ENCODE measurements at regions not wholly inside any gene's neighbourhood (a gene's known extent, or its start where the extent isn't known, plus 50 kb on each side); places are given as distances from the start of the nearest gene placed in this dataset.

GRCh38 chr20:52500157-52500556, 308.6 kb upstream of the ZFP64 start:
- intact Hi-C loops (cut with micrococcal nuclease): no loop called here

GRCh38 chr20:52497731-52498130, 306.2 kb upstream of the ZFP64 start:
- intact Hi-C loops (cut with micrococcal nuclease): no loop called here

GRCh38 chr20:52496191-52496590, 304.6 kb upstream of the ZFP64 start:
- intact Hi-C loops (cut with micrococcal nuclease): no loop called here

GRCh38 chr20:52494244-52494643, 302.7 kb upstream of the ZFP64 start:
- intact Hi-C loops (cut with micrococcal nuclease): no loop called here

GRCh38 chr20:52493171-52493721, 301.7 kb upstream of the ZFP64 start:
- intact Hi-C loops (cut with micrococcal nuclease): no loop called here

DNA sequence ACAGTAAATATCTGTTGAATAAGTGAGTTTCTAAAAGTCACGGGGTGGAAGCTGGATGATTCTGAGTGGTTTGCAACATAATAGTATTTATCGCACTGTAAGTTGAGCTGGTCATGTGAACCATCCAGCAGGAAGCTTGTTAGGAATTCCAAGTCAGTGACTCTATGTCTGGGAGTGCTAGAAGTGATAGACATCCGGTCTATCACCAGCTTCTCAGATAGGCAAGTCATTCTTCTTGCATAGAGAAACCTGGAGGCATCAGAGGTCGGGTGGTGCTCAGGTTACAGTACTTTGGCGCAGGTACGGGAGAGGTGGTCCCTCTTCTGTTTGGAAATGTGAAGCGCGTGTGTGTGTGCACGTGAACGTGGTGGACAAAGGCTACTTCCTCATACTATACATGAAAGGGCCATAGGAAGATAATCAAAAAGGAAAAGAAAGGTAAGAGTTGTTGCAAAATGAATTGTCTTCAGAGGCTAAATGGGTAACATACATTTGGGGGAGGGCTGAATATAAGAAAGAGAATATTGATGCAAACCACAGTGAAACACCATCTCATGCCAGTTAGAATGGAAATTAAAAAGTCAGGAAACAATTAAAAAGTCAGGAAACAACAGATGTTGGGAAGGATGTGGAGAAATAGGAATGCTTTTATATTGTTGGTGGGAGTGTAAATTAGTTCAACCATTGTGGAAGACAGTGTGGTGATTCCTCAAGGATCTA, 299.3 kb upstream of the ZFP64 start:
- intact Hi-C loops (cut with micrococcal nuclease): no loop called here

DNA sequence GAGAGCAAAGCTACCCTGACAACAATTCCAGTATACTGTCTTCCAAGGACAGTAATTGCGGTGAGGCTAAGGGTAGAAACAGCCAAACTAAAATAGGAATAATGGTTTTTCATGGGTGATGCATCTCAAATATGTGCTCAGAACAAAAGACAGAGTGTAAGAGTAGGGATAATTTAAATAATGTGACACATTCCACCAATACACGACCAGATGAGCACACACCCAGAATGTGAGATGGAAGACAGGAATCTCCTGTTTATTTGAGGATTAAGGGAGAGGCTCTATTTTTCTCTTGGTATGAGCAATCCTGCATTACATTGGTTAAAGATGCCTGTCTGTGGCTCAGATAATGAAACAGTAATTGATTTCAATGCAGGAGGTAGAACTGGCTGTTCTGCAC, 292.9 kb upstream of the ZFP64 start:
- intact Hi-C loops (cut with micrococcal nuclease): no loop called here

DNA sequence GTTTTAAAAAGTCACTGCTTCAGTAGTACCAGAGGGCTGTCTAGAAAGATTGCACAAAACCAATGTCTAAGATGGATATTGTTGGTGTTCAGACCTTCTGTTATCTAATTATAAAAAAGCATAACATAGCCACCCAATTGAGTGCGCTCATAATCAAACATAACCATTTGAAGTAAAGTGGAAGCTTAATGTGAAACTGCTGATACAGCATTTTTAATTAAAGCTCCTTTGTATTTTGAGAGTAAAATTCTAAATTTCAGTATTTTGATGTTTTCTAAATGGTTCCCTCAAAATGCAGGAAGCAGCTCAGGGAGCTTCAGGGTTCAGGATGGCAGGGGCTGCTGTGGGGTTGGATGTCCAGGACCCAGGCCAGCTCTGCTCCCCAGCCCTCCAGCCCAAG, 291.8 kb upstream of the ZFP64 start:
- intact Hi-C loops (cut with micrococcal nuclease): no loop called here

GRCh38 chr20:52482044-52482443, 290.5 kb upstream of the ZFP64 start:
- intact Hi-C loops (cut with micrococcal nuclease): no loop called here

DNA sequence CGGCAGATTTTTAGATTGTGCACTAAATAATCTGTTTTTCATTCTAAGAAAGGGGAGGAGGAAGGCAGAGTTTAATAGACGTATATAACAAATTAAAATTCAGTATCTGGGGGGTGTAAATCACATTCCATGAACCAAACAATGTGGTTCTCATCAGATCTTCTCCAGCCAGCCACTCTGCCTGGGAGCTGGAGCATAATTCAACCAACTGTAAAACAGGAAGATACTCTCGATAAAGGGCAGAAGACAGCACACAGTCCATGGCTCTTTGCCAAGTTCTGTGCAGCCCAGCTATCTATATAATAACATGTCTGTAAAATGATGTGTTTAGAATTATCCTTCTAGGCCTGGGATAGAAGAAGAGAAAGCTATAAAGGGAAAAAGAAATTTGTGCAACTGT, 289.9 kb upstream of the ZFP64 start:
- intact Hi-C loops (cut with micrococcal nuclease): no loop called here

GRCh38 chr20:52476074-52476750, 284.6 kb upstream of the ZFP64 start:
- intact Hi-C loops (cut with micrococcal nuclease): no loop called here

DNA sequence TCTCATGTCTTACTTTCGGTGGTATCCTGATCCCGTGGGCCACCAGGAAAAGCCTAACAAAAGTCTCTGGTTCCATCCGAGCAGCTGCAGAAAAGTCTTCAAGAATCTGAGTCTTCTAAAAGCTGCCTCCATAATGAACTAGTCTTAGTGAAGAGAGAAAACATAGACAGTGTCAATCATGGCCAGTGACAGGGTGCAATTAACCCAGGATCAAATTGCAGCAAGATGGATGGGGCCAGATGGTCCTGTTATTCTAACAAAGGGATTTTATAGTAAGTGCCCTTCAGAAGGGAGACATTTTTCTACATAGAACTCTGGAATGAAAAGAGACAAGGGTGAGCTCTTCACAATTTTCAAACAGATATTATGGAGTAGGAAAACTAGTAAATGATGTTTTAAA, 281.6 kb upstream of the ZFP64 start:
- intact Hi-C loops (cut with micrococcal nuclease): no loop called here

GRCh38 chr20:52470561-52470960, 279.0 kb upstream of the ZFP64 start:
- intact Hi-C loops (cut with micrococcal nuclease): no loop called here

GRCh38 chr20:52469128-52469527, 277.5 kb upstream of the ZFP64 start:
- intact Hi-C loops (cut with micrococcal nuclease): no loop called here

GRCh38 chr20:52465991-52466390, 274.4 kb upstream of the ZFP64 start:
- intact Hi-C loops (cut with micrococcal nuclease): no loop called here

DNA sequence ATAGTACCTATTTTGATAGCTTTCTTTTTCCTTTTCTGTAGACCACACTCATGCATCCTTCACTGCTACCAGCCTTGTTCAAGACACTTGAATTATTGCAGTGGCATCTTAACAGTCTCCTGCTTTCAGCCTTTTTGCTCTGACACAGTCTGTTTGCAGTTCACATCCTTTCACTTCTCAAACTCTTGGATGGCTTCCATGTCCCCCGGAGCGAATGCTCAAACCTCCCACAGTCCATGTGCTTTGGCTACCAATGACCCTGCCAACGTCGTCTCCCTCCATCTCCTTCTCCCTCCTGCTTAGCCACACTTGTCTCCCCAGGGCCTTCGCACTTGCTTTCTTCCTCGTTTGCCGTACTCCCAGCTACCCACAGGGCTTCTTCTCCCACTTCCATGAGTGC, 270.0 kb upstream of the ZFP64 start:
- intact Hi-C loops (cut with micrococcal nuclease): no loop called here

DNA sequence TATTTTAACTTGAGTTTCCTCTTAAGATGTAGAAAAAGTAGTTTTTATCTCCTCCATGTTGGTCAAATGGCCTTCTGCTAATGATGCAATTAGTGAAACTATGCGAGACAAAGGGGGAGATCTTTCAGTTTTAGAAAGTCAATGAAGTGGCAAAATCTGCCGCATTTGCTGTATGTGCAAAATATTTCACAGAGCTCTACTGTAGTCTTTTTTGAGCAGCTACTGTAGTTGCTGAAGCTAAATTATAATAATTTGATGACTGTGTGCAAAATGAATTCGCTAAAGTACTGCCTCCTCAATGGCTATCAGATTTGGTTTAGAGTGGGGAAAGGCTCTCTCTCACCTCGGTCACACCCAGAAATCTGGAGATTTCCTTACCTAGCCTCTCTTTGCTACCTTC, 267.6 kb upstream of the ZFP64 start:
- intact Hi-C loops (cut with micrococcal nuclease): no loop called here

GRCh38 chr20:52457826-52458225, 266.2 kb upstream of the ZFP64 start:
- intact Hi-C loops (cut with micrococcal nuclease): no loop called here

- intact Hi-C loops (cut with micrococcal nuclease): no loop called here
Measured at GRCh38 chr20:52454660-52455059, 263.1 kb upstream of the ZFP64 start.

GRCh38 chr20:52448513-52449232, 257.1 kb upstream of the ZFP64 start:
- intact Hi-C loops (cut with micrococcal nuclease): no loop called here

- intact Hi-C loops (cut with micrococcal nuclease): no loop called here
Measured at GRCh38 chr20:52447225-52447551, 255.6 kb upstream of the ZFP64 start.

- intact Hi-C loops (cut with micrococcal nuclease): no loop called here
Measured at GRCh38 chr20:52446421-52447224, 255.0 kb upstream of the ZFP64 start.
